GM21786 (cell line): ENCODE measurements at regions not wholly inside any gene's neighbourhood (a gene's known extent, or its start where the extent isn't known, plus 50 kb on each side); places are given as distances from the start of the nearest gene placed in this dataset.
"Not testable (repeated sequence)": the region's sequence is repeated elsewhere in the genome, so short reads cannot be mapped to it uniquely, and the experiment has no call there.

Experiments used
- ATAC-seq: cut with Tn5 transposase; IDR thresholded peaks from one replicate; pipeline ENCODE4 v1.9.1; 2021; ENCODE audit not compliant: unreplicated experiment

- ATAC-seq, result no peak
These were observed 141.6 kb upstream of the EYA4 start for GRCh38 chr6:133099573-133099972.

- no peak for ATAC-seq
These were observed 140.3 kb upstream of the EYA4 start for GRCh38 chr6:133100865-133101264.

- ATAC-seq, result no peak
These were observed 139.4 kb upstream of the EYA4 start for GRCh38 chr6:133101790-133102189.

- no peak for ATAC-seq
These were observed 134.2 kb upstream of the EYA4 start for GRCh38 chr6:133106934-133107333.

- no peak for ATAC-seq
These were observed 132.7 kb upstream of the EYA4 start for GRCh38 chr6:133108419-133108818.

- no peak for ATAC-seq
These were observed 126.2 kb upstream of the EYA4 start for GRCh38 chr6:133114973-133115372.

DNA sequence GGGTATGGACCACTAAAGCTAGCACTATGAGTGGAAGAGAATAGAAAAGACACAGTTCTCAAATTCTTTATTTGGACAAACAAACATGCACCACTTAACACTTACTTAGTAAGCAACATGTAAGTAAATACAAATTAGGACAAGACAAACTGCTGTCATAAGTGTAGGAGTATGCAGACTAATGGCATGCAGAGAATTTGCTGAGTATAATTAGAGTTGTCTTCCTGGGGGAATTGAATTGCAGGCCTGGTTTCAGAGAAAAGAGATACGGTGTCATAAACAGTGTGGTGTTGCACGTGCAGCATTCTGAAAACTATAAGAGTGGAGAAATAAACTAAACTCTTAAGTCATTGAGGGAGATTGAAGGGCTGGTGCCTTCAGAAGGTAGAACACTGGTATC lies 125.2 kb upstream of the EYA4 start:
- ATAC-seq, result no peak

DNA sequence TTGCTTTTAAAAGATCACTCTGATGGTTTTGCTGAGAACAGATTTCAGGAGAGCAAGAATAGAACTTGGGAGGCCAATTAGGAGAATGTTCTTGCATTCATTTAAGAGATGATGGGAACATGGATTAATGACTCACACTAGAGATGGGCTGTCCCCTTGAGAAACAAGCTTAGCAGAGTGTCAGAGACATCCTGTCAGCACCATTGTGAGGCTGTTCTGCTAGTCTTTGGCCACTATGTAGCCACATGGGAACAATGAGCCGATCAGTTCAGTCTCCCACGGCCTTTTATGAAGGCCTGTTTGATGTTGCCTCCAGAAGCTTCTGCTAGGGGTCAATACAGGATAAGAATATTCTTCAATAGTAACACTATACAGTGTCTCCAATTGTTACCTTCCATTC lies 113.0 kb upstream of the EYA4 start:
- peak; percentile 45 for ATAC-seq

DNA sequence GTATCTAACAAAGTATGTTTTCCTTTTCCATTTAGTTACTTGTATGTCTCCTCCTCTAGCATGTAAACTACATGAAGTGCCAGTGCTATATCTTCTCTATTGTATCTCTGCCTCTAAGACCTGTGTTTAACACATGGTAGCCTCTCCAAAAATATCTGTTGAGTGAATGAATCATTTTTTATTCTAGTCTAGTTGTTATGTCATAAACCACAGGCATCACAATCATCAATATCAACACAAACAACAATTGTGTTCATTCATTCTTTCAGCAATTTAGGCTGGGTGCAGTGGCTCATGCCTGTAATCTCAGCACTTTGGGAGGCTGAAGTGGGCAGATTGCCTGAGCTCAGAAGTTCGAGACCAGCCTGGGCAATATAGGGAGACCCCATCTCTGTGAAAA lies 111.6 kb upstream of the EYA4 start:
- ATAC-seq, result no peak

DNA sequence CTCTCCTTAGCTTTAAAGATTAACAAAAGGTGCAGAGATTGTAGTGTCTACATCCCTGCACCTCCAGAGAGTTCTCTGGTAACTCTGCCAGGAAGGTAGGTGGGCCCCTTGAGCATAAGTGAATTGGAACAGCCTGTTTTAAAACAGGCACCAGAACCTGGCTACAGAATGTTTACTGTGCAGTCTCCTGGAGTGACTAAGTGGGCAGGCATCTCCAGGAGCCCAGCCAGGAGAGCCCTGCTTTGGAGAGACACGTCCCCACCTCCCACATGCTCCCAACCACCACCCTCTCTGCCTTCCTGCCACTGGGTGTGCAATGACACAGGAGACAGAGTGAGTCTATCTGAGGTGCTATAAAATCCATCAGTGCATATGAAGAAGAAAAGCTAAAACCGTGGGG lies 110.3 kb upstream of the EYA4 start:
- ATAC-seq, result no peak

DNA sequence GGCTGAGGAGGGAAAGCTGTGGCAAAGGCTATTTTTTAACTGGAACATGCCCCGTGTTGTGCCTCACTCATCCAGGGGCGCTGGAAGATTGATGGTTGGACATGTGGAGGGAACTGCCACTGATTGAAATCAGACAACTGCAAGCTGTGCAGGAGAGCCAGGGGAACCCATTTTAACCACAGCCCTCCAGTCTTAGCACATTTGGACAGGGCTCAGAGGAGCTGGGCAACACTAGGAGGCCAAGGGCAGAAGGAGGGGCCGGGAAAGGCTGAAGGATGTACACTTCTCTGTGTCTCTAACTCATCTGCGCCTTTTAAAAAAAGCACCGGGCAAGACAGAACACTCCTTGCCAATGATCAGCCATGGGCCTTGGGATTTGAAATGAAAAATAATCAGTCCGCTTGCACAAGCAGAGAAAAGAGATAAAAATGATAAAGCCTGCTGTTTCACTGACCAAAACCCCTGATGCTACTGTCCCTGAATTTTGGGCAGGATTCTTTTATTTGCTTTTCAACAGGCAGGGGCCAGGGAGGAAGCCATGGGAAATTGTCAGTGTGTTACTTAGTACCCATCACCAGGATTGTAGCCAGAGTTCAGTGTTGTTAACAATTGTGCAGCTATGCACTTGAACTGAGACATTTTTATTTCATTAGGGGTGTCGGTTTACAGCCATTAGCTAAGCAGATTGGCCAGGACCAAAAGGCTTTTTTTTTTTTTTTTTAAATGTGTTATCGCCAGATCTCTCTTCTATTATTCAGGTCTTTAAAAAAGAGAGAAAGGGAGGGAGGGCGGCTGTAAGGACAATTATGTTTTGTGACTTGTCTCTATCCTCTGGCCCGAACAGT lies 109.3 kb upstream of the EYA4 start:
- no peak for ATAC-seq

- no peak for ATAC-seq
These were observed 108.6 kb upstream of the EYA4 start for GRCh38 chr6:133132466-133132971.

- ATAC-seq, result no peak
These were observed 104.8 kb upstream of the EYA4 start for GRCh38 chr6:133136177-133136880.

GRCh38 chr6:133147470-133148184 lies 93.5 kb upstream of the EYA4 start:
- not testable (repeated sequence) for ATAC-seq

- no peak for ATAC-seq
These were observed 84.5 kb upstream of the EYA4 start for GRCh38 chr6:133156689-133157088.

GRCh38 chr6:133157995-133158394 lies 83.2 kb upstream of the EYA4 start:
- no peak for ATAC-seq

- ATAC-seq, result no peak
These were observed 81.8 kb upstream of the EYA4 start for GRCh38 chr6:133159255-133159795.

DNA sequence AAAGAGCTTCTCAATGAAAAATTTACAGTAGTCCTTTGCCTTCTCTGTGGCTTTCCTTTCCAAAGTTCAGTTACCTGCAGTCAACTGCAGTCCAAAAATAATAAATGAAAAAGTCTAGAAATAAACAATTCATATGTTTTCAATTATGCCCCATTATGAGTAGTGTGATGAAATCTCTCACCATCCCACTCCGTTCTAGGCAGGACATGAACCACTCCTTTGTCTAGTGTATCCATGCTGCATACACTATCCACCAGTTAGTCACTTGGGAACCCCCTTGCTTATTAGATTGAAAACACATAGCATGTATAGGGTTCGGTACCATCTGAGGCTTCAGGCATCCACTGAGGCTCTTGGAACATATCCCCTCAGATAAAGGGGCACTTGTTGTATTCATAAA lies 80.6 kb upstream of the EYA4 start:
- ATAC-seq, result no peak

GRCh38 chr6:133165235-133165634 lies 75.9 kb upstream of the EYA4 start:
- ATAC-seq, result no peak

DNA sequence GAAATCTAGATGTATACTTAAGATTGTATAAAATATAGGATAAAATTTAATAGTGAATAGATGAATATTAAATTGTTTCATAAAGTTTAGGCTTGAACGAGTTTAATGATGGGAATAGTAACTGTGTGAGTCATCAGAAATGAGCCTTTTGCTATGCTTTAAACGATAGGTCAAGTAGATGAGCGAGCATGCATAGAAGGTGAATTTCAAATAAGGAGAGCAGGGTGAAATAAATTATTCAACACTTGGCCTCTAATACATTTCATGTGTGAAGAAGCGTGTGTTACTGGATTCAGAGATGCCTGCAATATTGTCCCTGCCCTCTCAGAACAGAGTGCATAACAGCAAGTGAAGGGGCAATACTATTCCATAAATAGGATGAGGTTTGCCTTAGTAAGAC lies 74.4 kb upstream of the EYA4 start:
- ATAC-seq, result no peak

GRCh38 chr6:133169901-133170300 lies 71.3 kb upstream of the EYA4 start:
- no peak for ATAC-seq
